GM20000 (cell line): ENCODE measurements at regions not wholly inside any gene's neighbourhood (a gene's known extent, or its start where the extent isn't known, plus 50 kb on each side); places are given as distances from the start of the nearest gene placed in this dataset.

Experiments
- DNase-seq: peaks from one replicate; pipeline ENCODE4 v3.0.0; 2012; ENCODE audit warnings: low spot score
- TF ChIP-seq, protein P1 (sequence below): IDR thresholded peaks from 2 replicates; pipeline ENCODE4 v1.5.1; 2012; ENCODE audit warnings: mild to moderate bottlenecking, control low read depth; ENCODE audit errors: extremely low read depth, missing control alignments

DNA sequence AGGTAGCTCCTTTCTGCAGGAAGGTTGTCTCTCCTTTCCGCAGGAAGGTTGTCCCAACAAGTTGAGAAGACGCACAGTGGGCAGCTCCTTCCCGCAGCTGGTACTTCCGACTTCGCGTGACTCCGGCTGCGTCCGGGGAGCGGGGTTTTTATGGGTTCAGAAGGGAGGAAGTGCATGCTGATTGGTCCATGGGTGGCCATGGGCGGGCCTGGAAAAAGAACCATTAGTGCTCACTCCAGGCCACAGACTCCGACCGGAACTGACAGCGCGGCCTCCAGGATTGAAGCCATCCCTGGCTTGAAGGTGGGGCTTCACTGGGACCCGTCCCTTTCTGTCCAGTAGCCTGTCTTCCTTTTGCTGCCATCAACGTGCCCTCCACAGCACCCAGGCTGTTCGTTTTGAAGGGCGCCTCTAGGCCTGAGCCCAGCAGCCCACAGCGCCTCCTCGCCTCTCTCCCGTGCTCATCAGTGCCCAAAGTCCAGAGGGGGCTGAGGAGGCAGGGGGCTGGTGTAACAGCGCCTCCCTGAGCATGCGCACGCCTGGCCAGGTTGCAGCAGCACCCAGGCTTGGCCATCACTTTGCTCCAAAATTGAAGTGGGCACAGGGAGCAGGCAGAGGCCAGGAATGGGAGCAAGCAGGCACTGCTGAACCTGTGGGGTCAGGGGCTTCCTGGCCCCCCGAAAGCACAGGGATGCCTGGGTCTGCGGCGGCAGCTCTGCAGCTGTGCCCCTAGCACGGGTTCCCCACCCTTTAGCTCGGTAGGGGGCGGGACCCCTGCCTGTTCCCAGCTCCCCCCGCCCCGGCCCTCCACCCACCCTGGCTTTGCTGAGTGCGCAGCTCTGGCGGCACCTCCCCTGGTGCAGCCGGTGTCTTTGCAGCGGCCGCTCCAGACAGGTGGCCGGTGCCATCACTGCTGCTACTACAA lies 330.6 kb upstream of the MCTP2 start:
- DNase-seq, result no peak
- TF ChIP-seq, protein P1, sequence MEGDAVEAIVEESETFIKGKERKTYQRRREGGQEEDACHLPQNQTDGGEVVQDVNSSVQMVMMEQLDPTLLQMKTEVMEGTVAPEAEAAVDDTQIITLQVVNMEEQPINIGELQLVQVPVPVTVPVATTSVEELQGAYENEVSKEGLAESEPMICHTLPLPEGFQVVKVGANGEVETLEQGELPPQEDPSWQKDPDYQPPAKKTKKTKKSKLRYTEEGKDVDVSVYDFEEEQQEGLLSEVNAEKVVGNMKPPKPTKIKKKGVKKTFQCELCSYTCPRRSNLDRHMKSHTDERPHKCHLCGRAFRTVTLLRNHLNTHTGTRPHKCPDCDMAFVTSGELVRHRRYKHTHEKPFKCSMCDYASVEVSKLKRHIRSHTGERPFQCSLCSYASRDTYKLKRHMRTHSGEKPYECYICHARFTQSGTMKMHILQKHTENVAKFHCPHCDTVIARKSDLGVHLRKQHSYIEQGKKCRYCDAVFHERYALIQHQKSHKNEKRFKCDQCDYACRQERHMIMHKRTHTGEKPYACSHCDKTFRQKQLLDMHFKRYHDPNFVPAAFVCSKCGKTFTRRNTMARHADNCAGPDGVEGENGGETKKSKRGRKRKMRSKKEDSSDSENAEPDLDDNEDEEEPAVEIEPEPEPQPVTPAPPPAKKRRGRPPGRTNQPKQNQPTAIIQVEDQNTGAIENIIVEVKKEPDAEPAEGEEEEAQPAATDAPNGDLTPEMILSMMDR, result no peak

DNA sequence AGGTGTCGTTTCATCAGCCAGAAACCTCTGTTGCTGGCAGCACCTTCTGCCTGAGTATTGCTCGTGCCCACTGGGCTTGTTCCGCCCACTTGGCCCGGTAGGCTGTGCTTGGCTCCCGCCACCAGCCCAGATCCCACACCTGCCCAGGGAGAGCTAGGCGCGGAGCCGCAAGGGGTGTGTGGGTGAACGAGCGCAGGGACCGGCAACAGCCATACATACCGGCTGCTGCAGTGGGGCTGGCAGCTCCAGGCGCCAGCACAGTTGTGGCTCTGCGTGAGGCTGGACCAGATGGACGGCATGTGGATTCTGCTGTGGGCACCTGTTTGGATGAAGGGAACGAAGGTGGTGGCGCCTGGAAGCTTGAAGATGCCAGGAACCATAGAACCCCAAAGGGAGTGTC lies 331.5 kb upstream of the MCTP2 start:
- no peak for DNase-seq
- TF ChIP-seq, protein P1, result no peak

DNA sequence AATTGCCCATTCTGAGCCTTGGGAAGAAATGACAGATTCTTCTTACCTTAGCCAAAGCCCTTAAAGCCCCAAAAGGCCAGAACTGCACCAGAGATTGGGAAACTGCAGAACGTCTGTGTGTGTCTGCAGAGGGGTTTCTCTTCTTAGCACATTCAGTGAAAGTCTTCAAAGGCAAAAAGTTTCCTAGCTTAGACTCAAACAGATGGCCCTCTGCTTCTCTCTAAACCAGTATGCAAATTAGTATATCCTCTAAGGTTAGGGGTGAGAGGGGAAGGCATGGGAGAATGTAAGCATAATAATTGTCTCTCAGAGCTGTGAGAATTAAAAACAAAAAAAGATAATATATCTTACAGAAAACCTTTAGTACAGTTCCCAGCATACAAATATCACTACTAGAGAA lies 334.0 kb upstream of the MCTP2 start:
- TF ChIP-seq, protein P1, result no peak
- DNase-seq, result no peak

DNA sequence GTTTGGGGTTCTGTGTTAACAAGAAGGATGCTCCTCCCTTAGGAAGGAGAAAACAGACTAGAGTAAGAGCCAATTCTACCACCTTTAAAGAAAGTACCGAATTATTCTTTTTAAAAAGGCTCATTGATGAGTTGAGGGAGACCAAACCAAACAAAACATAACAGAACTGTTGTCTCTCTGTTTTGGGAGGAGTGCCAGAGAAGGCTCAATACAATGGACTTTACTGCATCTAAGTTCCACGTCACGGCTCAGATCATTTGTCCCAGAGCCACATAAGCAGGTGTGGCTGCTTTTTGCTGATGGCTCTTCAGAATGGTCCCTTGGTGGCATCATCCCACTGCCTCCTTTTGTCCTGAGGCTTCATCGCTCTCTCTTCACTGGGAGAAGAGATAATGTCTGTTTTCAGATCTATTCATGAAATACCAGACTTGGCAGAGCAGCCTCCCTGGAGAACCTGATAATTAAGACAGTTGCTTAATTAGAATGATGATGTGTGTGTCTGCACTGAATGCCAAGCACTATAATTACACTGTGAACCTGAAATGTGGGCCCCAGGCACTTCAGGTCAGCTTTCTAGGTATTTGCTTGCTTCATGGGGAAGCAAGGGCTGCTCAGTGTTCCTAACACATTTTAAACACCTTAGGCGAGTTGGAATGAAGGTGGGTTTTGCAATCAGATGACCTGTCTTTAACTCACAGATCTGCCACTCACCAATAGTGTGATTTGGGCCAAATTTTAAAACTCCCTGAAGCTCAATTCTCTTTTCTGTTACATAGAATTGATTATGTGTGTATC lies 335.2 kb upstream of the MCTP2 start:
- TF ChIP-seq, protein P1, result no peak
- DNase-seq, result no peak

DNA sequence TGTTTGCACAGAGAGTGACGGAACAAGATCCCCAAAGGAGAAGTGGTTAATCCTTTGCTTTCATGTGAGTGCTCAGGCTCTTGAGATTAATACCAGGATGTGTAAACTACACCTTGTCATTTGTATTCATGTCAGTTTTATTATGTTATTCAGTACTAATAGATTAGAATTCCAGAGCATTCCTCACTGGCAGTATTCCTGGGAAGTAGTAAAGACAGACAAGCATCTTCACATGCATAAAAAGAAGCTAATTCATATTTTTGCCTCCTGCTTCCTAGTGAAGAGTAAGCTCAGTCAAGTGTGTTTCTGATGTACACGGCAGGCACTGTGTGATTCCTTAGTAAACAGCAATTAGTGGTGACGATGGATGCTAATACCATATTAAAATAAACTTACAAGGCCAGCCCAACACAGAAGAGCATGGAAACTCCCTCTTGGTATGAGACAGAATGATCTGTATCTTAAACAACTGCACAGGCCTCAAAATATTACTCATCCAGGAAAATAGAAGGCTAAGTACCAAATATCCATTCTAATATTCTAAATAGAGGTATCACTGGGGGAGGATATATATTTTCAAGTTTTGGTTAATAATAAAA lies 336.8 kb upstream of the MCTP2 start:
- no peak for DNase-seq
- TF ChIP-seq, protein P1, result no peak

DNA sequence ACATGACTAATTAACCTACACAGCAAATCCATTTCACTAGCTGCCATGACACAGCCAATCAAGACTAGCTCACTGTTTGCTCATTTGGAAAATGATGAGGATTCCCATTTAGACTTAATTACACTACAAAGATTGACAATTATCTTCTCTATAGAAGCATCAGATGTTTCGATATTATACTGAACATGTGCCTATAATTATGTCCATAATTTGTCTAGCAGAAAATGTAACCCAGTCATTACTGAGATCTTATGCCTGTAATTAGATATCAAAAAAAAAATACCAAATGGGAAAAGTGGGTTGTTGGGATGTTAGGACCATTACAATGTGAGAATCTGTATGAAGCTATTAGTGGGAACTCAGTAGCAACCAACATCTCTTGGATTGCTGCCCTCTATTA lies 344.2 kb upstream of the MCTP2 start:
- DNase-seq, result no peak
- TF ChIP-seq, protein P1, result no peak

DNA sequence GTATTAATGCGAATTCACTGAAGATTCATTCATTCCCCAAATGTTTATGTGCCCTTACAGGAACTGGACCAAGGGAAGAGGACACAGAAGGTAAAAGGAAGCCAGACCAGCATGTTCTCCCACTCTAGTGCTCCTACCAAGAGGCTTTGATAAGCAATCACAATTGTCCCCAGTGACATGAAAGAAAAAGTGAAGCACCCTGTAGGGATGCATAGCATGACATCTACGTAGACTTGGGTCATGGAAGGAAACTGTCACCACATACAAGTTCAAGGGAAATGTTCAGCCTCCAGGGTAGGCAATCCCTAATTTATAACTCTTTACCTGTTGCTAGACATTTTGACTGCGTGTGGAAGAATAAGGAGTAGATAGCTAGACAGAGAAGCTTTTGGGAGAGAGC lies 348.6 kb upstream of the MCTP2 start:
- DNase-seq, result no peak
- TF ChIP-seq, protein P1, result no peak
